ENCODE measurements at regions not wholly inside any gene's neighbourhood (a gene's known extent, or its start where the extent isn't known, plus 50 kb on each side); places are given as distances from the start of the nearest gene placed in this dataset.

- TF ChIP-seq, protein P1, sequence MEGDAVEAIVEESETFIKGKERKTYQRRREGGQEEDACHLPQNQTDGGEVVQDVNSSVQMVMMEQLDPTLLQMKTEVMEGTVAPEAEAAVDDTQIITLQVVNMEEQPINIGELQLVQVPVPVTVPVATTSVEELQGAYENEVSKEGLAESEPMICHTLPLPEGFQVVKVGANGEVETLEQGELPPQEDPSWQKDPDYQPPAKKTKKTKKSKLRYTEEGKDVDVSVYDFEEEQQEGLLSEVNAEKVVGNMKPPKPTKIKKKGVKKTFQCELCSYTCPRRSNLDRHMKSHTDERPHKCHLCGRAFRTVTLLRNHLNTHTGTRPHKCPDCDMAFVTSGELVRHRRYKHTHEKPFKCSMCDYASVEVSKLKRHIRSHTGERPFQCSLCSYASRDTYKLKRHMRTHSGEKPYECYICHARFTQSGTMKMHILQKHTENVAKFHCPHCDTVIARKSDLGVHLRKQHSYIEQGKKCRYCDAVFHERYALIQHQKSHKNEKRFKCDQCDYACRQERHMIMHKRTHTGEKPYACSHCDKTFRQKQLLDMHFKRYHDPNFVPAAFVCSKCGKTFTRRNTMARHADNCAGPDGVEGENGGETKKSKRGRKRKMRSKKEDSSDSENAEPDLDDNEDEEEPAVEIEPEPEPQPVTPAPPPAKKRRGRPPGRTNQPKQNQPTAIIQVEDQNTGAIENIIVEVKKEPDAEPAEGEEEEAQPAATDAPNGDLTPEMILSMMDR (IDR thresholded peaks at IDR 0.05; ENCODE audit: control insufficient read depth, extremely low read depth, insufficient read depth) = no peak
- no peak overlapping the region for H3K4me3 ChIP-seq (ENCODE audit: low read depth, low read length)
- no peak for DNase-seq (ENCODE audit: low read depth)
Observed at GRCh38 chr5:40010436-40010835, 585.7 kb upstream of the DAB2 start.

DNA sequence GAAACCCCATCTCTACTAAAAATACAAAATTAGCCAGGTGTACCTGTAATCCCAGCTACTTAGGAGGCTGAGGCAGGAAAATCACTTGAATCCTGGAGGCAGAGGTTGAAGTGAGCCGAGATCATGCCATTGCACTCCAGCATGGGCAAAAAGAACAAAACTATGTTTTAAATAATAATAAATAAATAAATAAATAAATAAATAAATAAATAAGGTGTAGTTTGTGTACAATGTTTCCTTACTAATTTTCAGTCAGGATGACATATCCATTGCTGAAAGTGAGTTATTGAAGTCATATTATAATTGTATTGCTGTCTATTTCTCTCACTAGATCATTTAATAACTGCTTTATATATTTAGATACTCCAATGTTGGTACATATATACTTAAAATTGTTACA, 581.5 kb upstream of the DAB2 start:
- H3K4me3 ChIP-seq (ENCODE audit: low read depth, low read length) = no peak overlapping the region
- DNase-seq (ENCODE audit: low read depth) = no peak
- TF ChIP-seq, protein P1 (IDR thresholded peaks at IDR 0.05; ENCODE audit: control insufficient read depth, extremely low read depth, insufficient read depth) = no peak

DNA sequence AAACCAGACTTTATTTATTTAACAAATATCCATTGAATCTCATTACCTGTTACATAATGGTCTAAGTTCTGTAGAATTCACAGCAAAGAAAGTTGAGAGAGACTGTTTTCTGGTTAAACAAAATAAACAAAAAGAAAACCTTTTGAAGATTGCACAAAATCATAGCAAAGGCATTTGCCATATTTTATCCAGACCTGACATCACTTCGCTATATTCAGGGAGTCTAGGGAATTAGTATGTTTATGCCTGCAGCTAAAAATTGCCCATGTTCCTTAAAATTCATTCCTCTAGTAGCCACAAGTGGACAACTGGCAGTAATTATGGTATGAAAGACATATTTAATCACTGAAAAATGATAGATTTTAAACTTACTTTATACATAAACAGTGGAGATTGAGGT, 577.0 kb upstream of the DAB2 start:
- no peak overlapping the region for H3K4me3 ChIP-seq (ENCODE audit: low read depth, low read length)
- no peak for DNase-seq (ENCODE audit: low read depth)
- TF ChIP-seq, protein P1 (IDR thresholded peaks at IDR 0.05; ENCODE audit: control insufficient read depth, extremely low read depth, insufficient read depth) = no peak

DNA sequence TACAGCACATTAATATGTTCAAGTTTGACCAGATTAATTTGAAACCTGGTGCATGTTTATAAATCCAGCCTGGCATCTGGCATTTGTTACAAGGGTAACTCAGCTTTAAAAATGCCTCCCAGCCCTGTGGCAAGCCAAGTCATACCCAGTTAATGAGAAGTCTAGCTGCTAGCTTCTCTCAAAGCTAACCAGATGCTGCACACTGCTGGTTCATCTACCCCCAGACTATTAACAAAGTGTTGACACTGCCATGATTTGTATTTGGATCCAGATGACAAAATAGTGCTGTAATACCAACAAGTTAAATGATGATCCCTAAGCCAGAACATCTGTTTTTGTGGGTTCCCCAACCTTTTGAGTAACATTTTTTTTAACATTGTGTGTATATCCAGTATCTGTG, 573.7 kb upstream of the DAB2 start:
- TF ChIP-seq, protein P1 (IDR thresholded peaks at IDR 0.05; ENCODE audit: control insufficient read depth, extremely low read depth, insufficient read depth) = no peak
- no peak for DNase-seq (ENCODE audit: low read depth)
- no peak overlapping the region for H3K4me3 ChIP-seq (ENCODE audit: low read depth, low read length)

- H3K4me3 ChIP-seq (ENCODE audit: low read depth, low read length) = no peak overlapping the region
- TF ChIP-seq, protein P1 (IDR thresholded peaks at IDR 0.05; ENCODE audit: control insufficient read depth, extremely low read depth, insufficient read depth) = no peak
- no peak for DNase-seq (ENCODE audit: low read depth)
Observed at GRCh38 chr5:39995990-39996389, 571.2 kb upstream of the DAB2 start.

DNA sequence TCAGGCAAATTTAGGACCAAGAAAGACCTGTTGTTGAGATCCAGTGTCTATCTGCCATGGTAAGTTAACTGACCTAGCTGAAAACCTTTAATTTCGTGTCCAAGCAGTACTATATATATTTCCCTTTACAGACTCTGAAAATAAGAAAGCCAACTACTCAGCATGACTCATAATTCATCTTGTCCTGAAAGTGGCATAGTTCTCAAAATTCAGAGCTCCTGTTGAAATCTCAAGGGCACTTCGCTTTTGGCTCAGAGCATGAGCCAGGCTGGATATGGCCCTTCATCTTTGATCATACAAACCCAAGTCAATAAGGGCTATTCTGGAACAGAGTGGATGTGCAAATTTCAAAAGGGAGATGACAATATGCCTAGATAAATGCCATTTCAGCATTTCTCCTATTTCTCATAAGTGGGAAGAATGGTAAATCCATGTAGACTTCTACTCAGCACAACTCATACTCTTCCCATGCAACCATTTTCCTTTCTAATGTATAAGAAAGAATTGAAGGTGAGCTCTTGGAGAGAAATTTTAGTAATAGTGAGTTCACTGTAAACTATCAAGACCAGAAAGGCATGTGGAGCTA, 567.9 kb upstream of the DAB2 start:
- no peak for DNase-seq (ENCODE audit: low read depth)
- H3K4me3 ChIP-seq (ENCODE audit: low read depth, low read length) = no peak overlapping the region
- TF ChIP-seq, protein P1 (IDR thresholded peaks at IDR 0.05; ENCODE audit: control insufficient read depth, extremely low read depth, insufficient read depth) = no peak

DNA sequence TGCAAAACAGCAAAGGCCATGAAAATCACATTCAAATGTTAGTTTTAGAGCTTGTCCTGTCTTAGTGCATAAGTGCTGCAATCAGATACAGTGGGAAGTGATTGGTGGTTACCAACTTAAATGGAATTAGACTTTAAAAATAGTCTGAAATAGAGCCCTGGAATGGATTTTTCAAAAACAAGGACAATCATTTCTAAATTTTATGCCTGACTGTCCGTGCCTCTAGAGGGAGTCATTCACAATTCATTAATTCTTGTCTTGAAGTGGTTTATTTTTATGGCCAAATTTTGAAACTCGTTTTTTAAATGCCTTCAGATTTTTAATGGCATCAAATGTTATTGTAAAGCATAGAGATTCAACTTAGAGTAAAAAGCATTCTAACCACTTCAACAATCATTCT, 561.8 kb upstream of the DAB2 start:
- no peak overlapping the region for H3K4me3 ChIP-seq (ENCODE audit: low read depth, low read length)
- no peak for DNase-seq (ENCODE audit: low read depth)
- TF ChIP-seq, protein P1 (IDR thresholded peaks at IDR 0.05; ENCODE audit: control insufficient read depth, extremely low read depth, insufficient read depth) = 0 out of 2 replicates have a peak, but pooled peaks have one; percentile 11

Measured in LNCaP clone FGC (cell line).